Mesodermal cell (in vitro differentiated cells): ENCODE measurements at regions not wholly inside any gene's neighbourhood (a gene's known extent, or its start where the extent isn't known, plus 50 kb on each side); places are given as distances from the start of the nearest gene placed in this dataset.

Source experiments
- H3K27ac ChIP-seq: 2 replicates; pipeline ENCODE4 v1.7.0; 2013; ENCODE audit warnings: mild to moderate bottlenecking, low read depth, low read length, moderate library complexity; ENCODE audit not compliant: severe bottlenecking
- H3K36me3 ChIP-seq: 2 replicates; pipeline ENCODE4 v1.7.1; 2013; ENCODE audit warnings: mild to moderate bottlenecking, low read length, moderate library complexity; ENCODE audit not compliant: control insufficient read depth, insufficient read depth
- H3K4me1 ChIP-seq: one replicate; pipeline ENCODE4 v1.7.1; 2013; ENCODE audit warnings: mild to moderate bottlenecking, low read length; ENCODE audit not compliant: insufficient read depth, control insufficient read depth, poor library complexity, severe bottlenecking
- H3K4me3 ChIP-seq: 2 replicates; pipeline ENCODE4 v1.7.0; 2013; ENCODE audit warnings: low read length, control low read depth, mild to moderate bottlenecking; ENCODE audit not compliant: insufficient read depth, poor library complexity, severe bottlenecking; ENCODE audit errors: extremely low read depth
- H3K9me3 ChIP-seq: 2 replicates; pipeline ENCODE4 v1.7.1; 2013; ENCODE audit warnings: mild to moderate bottlenecking, low read length, moderate library complexity; ENCODE audit not compliant: control insufficient read depth
- WGBS, 2 experiments: methylation state at CpG; one replicate each; pipeline ENCODE4 v1.1.5; 2013; ENCODE audit warnings: missing lambda C conversion rate in 2 of 2; ENCODE audit not compliant: insufficient coverage in 2 of 2; 5-methylcytosine and 5-hydroxymethylcytosine counted together

DNA sequence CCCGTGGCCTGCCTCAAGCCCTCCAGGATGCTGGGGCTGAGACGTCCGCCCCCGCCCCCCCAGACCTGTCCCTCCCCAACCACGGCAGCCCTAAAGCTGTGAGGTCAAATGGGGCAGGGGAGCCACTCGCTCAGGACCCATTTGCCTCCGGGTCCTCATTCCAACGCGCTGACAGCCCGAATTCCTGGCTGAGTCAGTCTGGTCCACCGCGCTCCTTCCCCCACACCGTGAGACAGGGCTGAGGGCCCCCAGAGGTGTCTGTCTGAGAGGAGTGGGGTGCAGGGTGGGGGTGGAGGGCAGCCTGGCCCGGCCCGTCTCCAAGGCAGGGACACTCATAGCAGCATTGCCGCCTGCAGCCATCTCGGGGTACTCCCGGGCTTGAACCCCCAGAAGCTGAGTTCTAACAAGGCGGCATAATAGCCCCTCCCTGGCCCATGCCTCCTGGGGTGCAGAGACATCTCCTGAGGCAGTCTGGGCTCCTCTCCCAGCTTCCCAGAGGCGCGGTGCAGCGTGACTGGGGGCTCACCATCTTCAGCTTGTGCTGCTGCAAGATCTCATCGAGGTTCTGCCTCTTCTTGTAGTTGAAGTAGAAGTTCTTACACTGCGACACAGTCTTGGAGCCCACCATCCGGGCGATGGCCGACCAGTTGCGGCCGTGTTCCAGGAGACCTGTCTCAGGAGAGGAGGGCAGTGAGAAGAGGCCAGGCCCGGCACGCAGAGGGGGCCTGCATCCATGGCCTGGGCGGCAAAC lies 90.5 kb downstream of the RFLNA start:
- WGBS, 2 experiments, result 83 to 88% methylated on average over 21 to 25 of the region's 32 CpGs
- peaks cover 57% of the 10 kb centered on the region for H3K36me3 ChIP-seq
- H3K4me3 ChIP-seq, result no peak overlapping the region
- peaks cover 74% of the 10 kb centered on the region for H3K4me1 ChIP-seq
- peak overlapping the region; percentile 81 for H3K27ac ChIP-seq
- no peaks in the 10 kb centered on the region for H3K9me3 ChIP-seq

GRCh38 chr12:124384299-124384894 lies 89.5 kb downstream of the RFLNA start:
- H3K4me1 ChIP-seq, result peaks cover 73% of the 10 kb centered on the region
- peak overlapping the region; percentile 81 for H3K27ac ChIP-seq
- 94 to 97% methylated on average over 14 to 18 of the region's 20 CpGs for WGBS, 2 experiments
- peaks cover 58% of the 10 kb centered on the region for H3K36me3 ChIP-seq
- no peak overlapping the region for H3K4me3 ChIP-seq
- H3K9me3 ChIP-seq, result no peaks in the 10 kb centered on the region

- 97 to 99% methylated on average over 9 of the region's 10 CpGs for WGBS, 2 experiments
- H3K4me1 ChIP-seq, result peaks cover 71% of the 10 kb centered on the region
- H3K36me3 ChIP-seq, result peaks cover 64% of the 10 kb centered on the region
- no peak overlapping the region for H3K27ac ChIP-seq
- no peaks in the 10 kb centered on the region for H3K9me3 ChIP-seq
- no peak overlapping the region for H3K4me3 ChIP-seq
Observed at GRCh38 chr12:124383028-124383427, 88.1 kb downstream of the RFLNA start.

DNA sequence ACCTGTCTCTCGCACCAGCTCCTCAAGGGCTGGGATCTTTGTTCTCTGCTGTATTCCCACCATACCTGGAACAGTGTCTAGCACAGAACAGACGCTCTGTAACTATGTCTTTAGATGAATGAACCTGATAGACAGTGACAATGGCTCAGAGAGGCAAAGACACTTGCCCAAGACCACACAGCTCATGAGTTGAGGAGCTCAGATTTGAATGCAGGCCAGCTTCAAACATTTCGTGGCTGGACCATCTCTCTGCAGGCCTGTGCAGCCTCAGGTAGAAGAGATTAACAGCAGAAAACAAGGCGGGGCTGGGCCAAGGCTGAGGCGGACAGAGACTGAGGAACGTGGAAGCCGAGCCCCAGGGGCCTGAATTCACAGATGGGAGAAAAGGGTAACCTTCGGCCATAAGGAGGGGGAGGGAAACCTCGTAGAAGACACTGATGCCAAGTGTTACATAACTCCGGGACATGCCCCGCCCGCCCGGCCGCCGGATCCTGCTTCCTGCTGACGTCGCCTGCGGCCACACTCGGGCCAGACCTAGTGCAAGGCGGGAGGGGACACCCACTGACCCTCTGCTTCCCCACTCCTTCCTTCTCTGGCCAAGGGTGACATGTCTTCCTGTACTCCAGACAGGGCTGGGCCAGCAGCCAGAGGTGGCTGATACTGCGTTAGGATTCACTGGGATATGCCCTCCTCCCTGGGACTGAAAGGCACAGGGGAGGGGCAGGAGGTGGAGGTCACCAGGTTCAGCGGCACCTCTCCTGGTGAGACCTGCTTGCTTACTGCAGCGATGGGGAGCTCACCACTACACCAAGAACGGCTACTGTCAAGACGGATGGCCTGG lies 86.8 kb downstream of the RFLNA start:
- peaks cover 73% of the 10 kb centered on the region for H3K36me3 ChIP-seq
- WGBS, 2 experiments, result 90 to 96% methylated on average over 19 to 23 of the region's 25 CpGs
- no peaks in the 10 kb centered on the region for H3K9me3 ChIP-seq
- no peak overlapping the region for H3K4me3 ChIP-seq
- H3K27ac ChIP-seq, result no peak overlapping the region
- H3K4me1 ChIP-seq, result peaks cover 73% of the 10 kb centered on the region

DNA sequence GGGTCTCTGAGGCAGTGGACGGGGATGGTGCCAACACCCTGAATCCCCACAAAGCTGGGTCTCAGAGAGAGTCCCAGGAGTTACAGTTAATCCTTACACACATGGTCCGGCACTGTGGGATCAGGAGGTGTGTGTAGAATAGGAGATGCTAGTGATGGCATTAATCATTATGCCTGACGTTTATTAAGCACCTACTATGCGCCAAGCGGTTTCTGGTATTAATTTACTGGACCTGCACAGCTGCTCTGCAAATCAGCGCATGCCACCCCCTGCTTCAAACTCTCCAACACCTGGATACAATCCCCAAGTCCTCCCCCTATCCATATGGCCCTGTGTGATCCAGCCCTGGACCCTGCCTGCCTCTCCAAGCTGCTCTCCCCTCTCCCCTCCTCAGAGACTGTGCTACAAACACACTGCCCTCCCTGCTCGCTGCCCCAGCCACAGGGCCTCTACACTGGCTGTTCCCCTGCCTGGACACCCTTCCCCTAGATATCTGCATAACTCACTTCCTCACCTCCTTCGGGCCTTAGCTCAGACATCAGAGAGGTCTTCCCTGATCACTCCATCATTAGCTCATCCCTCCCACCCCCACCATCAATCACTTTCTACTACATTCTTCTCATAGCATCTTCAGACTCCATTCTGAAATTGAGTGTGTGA lies 86.0 kb downstream of the RFLNA start:
- 89 to 93% methylated on average over 5 to 7 of the region's 8 CpGs for WGBS, 2 experiments
- peak overlapping the region; percentile 85 for H3K27ac ChIP-seq
- no peak overlapping the region for H3K4me3 ChIP-seq
- H3K36me3 ChIP-seq, result peaks cover 80% of the 10 kb centered on the region
- H3K4me1 ChIP-seq, result peaks cover 72% of the 10 kb centered on the region
- H3K9me3 ChIP-seq, result no peaks in the 10 kb centered on the region

GRCh38 chr12:124379938-124380754 lies 85.3 kb downstream of the RFLNA start:
- Histone ChIP-seq H3K9me3 (no peaks in the 10 kb centered on the region), H3K27ac (peak overlapping the region; percentile 85), H3K4me1 (peaks cover 65% of the 10 kb centered on the region), H3K36me3 (peaks cover 80% of the 10 kb centered on the region), H3K4me3 (no peak overlapping the region)
- 80 to 91% methylated on average over 16 to 29 of the region's 31 CpGs for WGBS, 2 experiments

GRCh38 chr12:124379379-124379937 lies 84.6 kb downstream of the RFLNA start:
- H3K9me3 ChIP-seq, result no peaks in the 10 kb centered on the region
- no peak overlapping the region for H3K4me3 ChIP-seq
- peaks cover 58% of the 10 kb centered on the region for H3K4me1 ChIP-seq
- H3K36me3 ChIP-seq, result peaks cover 79% of the 10 kb centered on the region
- H3K27ac ChIP-seq, result peak overlapping the region; percentile 85
- WGBS, 2 experiments, result 95 to 96% methylated on average over 15 to 17 of the region's 17 CpGs

GRCh38 chr12:124378926-124379325 lies 84.0 kb downstream of the RFLNA start:
- 95 to 96% methylated on average over 13 of the region's 13 CpGs for WGBS, 2 experiments
- Histone ChIP-seq H3K4me1 (peaks cover 53% of the 10 kb centered on the region), H3K4me3 (no peak overlapping the region), H3K27ac (no peak overlapping the region), H3K36me3 (peaks cover 79% of the 10 kb centered on the region), H3K9me3 (no peaks in the 10 kb centered on the region)

DNA sequence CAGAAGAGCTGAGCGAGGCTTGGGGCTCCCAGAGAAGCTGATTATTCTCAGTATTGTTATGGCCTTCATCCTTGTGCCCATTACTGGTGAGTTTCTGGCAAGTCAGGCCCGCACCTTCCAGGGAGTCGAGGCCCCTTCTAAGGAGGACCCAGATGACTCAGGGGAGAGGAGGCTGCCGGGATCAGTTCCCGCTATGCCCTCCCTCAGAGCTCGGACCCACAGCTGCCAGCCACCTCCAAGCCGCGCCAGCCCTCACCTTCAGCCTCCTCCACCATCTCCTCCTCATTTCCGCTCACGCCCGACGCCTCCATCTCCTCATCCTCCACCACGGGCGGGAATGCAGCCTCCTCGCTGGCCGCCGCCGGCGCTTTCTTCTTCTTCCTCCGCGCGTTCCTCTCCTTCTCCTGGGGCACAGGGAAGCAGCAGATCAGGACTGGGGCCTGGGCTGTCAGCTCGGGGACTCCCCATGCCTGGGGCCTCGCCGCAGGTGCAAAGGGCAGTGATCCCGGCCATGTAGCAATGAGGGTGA lies 83.2 kb downstream of the RFLNA start:
- H3K36me3 ChIP-seq, result peaks cover 73% of the 10 kb centered on the region
- no peak overlapping the region for H3K27ac ChIP-seq
- H3K4me1 ChIP-seq, result peaks cover 51% of the 10 kb centered on the region

More for the DNA sequence above, 83.2 kb downstream of the RFLNA start:
- Histone ChIP-seq H3K9me3 (no peaks in the 10 kb centered on the region), H3K4me3 (no peak overlapping the region)
- 97% methylated on average over 16 to 26 of the region's 26 CpGs for WGBS, 2 experiments
